HCT116 (cell line): ENCODE measurements at regions not wholly inside any gene's neighbourhood (a gene's known extent, or its start where the extent isn't known, plus 50 kb on each side); places are given as distances from the start of the nearest gene placed in this dataset.

Experiments used
- ATF3 ChIP-seq: IDR thresholded peaks from 2 replicates; pipeline ENCODE4 v1.6.1; 2012
- CTCF ChIP-seq, 3 experiments: fragments of 200-600 bp in 1 of 3; sonication (generic) in 1 of 3; IDR thresholded peaks in 2 of 3; conservative IDR thresholded peaks in 1 of 3; 2 replicates each; pipeline ENCODE4 v1.5.1; 2012 to 2017; ENCODE audit warnings: low read depth in 2 of 3, low read length in 2 of 3, antibody characterized with exemption in 1 of 3, borderline replicate concordance in 1 of 3, control low read depth in 1 of 3, mild to moderate bottlenecking in 1 of 3, mixed read lengths in 1 of 3, mixed run types in 1 of 3, moderate library complexity in 1 of 3; ENCODE audit not compliant: insufficient read depth in 1 of 3
- EZH2 ChIP-seq: fragments of 200-600 bp; sonication (generic); IDR thresholded peaks from 2 replicates; pipeline ENCODE4 v1.6.1; 2017; ENCODE audit warnings: antibody characterized with exemption, mixed run types
- MAX ChIP-seq: IDR thresholded peaks from 2 replicates; pipeline ENCODE4 v1.6.1; 2012
- SRF ChIP-seq: IDR thresholded peaks from 2 replicates; pipeline ENCODE4 v1.6.1; 2012; ENCODE audit warnings: low read depth

- TF ChIP-seq CTCF (IDR thresholded peaks at IDR 0.05 in 2 of 3, conservative IDR thresholded peaks at IDR 0.05 in 1 of 3; ENCODE audit: borderline replicate concordance in 1 of 3, insufficient read depth in 1 of 3, low read depth in 2 of 3, low read length in 2 of 3) (no peak), EZH2 (no peak), MAX (no peak), ATF3 (no peak), SRF (no peak)
Measured at GRCh38 chr6:145564553-145564952, 170.8 kb downstream of the EPM2A start.
